ENCODE measurements at regions not wholly inside any gene's neighbourhood (a gene's known extent, or its start where the extent isn't known, plus 50 kb on each side); places are given as distances from the start of the nearest gene placed in this dataset.

- no peak for TF ChIP-seq CTCF (IDR thresholded peaks at IDR 0.05)
- TF ChIP-seq POLR2A (IDR thresholded peaks at IDR 0.05) = no peak
Observed at GRCh38 chr5:113869611-113870010, 356.1 kb downstream of the YTHDC2 start.

GRCh38 chr5:113871972-113872371 is 358.5 kb downstream of the YTHDC2 start:
- H3K4me1 ChIP-seq = no peaks in the 10 kb centered on the region
- peaks cover 0 to 8% (median 0%) of the 10 kb centered on the region in 9 donors for H3K27me3 ChIP-seq
- ATAC-seq (no peak), DNase-seq (no peak)
- intact Hi-C loops (cut with DNase I) = no loop called here
- WGBS, 4 donors = 57 to 73% (median 63%) methylated on average over 3 to 4 of the region's 4 CpGs
- H3K9me3 ChIP-seq = peaks cover 0 to 4% (median 0%) of the 10 kb centered on the region in 12 donors
- no peaks in the 10 kb centered on the region for H3K36me3 ChIP-seq
- H3K27ac ChIP-seq = no peak overlapping the region
- no peak overlapping the region for H3K4me3 ChIP-seq
- no peak for TF ChIP-seq POLR2A (IDR thresholded peaks at IDR 0.05)
- TF ChIP-seq CTCF (IDR thresholded peaks at IDR 0.05) = no peak

More at GRCh38 chr5:113869611-113870010, 356.1 kb downstream of the YTHDC2 start:
- 71 to 81% (median 76%) methylated on average over 3 of the region's 3 CpGs for WGBS, 4 donors
- H3K4me1 ChIP-seq = no peaks in the 10 kb centered on the region
- intact Hi-C loops (cut with DNase I) = no loop called here
- H3K36me3 ChIP-seq = no peaks in the 10 kb centered on the region
- peaks cover 0 to 4% (median 0%) of the 10 kb centered on the region in 12 donors for H3K9me3 ChIP-seq
- DNase-seq = no peak
- no peak overlapping the region for H3K27ac ChIP-seq
- no peak for ATAC-seq
- H3K27me3 ChIP-seq = peaks cover 0 to 8% (median 0%) of the 10 kb centered on the region in 9 donors
- H3K4me3 ChIP-seq = no peak overlapping the region

GRCh38 chr5:113875096-113875495 is 361.6 kb downstream of the YTHDC2 start:
- TF ChIP-seq POLR2A (IDR thresholded peaks at IDR 0.05) = no peak
- TF ChIP-seq CTCF (IDR thresholded peaks at IDR 0.05) = no peak
- no peak overlapping the region for H3K27ac ChIP-seq
- DNase-seq = no peak
- H3K36me3 ChIP-seq = no peaks in the 10 kb centered on the region
- H3K4me3 ChIP-seq = no peak overlapping the region
- 38 to 90% (median 70%) methylated on average over 2 of the region's 2 CpGs for WGBS, 4 donors
- no peak for ATAC-seq
- H3K27me3 ChIP-seq = peaks cover 0 to 8% (median 0%) of the 10 kb centered on the region in 9 donors
- intact Hi-C loops (cut with DNase I) = no loop called here
- no peaks in the 10 kb centered on the region for H3K4me1 ChIP-seq
- H3K9me3 ChIP-seq = no peaks in the 10 kb centered on the region

- DNase-seq (no peak), ATAC-seq (no peak)
- H3K9me3 ChIP-seq = no peaks in the 10 kb centered on the region
- TF ChIP-seq POLR2A (IDR thresholded peaks at IDR 0.05) (no peak), CTCF (IDR thresholded peaks at IDR 0.05) (no peak)
- 75 to 88% (median 82%) methylated on average over 4 of the region's 4 CpGs for WGBS, 4 donors
- H3K4me1 ChIP-seq = no peaks in the 10 kb centered on the region
- no peak overlapping the region for H3K27ac ChIP-seq
- intact Hi-C loops (cut with DNase I) = no loop called here
- no peak overlapping the region for H3K4me3 ChIP-seq
- no peaks in the 10 kb centered on the region for H3K27me3 ChIP-seq
- no peaks in the 10 kb centered on the region for H3K36me3 ChIP-seq
Observed at GRCh38 chr5:113891491-113891890, 378.0 kb downstream of the YTHDC2 start.
